GM19238 (cell line): ENCODE measurements at regions not wholly inside any gene's neighbourhood (a gene's known extent, or its start where the extent isn't known, plus 50 kb on each side); places are given as distances from the start of the nearest gene placed in this dataset.

Experiments used
- DNase-seq: peaks from one replicate; pipeline ENCODE4 v3.0.0; 2011; ENCODE audit warnings: low spot score; ENCODE audit not compliant: insufficient read length

DNA sequence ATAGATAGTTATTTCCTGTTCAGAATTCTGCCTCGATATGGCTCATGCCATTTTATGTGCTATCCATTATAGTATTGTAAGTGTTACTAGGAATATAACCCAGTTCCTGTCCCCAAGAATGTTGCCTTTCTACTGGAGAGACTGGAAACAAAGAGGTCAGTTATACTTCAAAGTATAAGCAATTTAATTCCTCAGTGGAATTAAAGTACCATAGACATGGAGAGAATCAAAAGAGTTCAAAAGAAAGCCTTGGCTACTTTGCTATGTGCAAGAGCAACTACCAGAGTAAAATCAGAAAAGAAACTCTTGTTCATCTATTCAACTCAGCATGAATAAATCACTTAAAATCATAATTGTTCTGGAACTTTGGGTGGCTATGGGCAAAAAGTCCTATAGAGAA is 173.2 kb upstream of the EEA1 start:
- DNase-seq: no peak

DNA sequence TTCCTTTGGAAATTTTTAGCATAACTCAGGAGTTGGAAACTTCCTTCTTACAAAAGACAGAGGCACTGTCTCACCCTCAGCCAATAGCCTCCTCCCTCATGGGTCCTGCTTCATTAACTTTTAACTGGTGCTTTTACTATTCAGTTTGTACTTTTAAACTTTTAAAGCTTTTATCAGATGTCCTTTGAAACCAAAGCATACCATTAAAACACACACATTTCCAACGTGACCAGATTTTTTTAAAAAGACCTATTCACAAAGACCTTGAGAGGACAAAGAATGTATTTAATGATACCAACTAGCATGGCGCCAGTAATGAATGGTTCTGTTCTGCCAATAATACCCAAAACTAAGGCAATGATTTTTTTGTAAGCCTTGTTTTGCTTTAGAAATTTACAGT is 173.6 kb upstream of the EEA1 start:
- DNase-seq: no peak

DNA sequence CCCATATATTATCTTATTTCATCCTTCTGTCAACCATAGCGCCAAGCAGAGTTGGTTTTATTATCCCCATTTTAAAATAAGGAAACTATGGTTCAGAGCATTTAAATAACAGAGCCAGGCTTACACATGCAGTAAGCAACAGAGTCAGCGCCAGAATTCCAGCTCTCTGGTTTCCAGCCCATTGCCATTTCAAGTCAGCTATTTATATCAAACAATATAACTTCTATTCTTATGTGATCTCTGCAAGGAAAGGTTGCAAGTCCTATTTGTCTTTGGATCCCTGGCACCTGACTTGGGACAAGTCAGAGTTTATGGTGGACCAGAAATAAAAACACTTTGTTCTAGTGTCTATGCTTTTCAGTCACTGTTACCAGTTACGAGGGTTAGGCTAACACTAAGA is 174.1 kb upstream of the EEA1 start:
- DNase-seq: no peak

GRCh38 chr12:93104535-93104934 is 175.4 kb upstream of the EEA1 start:
- no peak for DNase-seq

- no peak for DNase-seq
Observed at GRCh38 chr12:93106910-93107309, 177.8 kb upstream of the EEA1 start.

DNA sequence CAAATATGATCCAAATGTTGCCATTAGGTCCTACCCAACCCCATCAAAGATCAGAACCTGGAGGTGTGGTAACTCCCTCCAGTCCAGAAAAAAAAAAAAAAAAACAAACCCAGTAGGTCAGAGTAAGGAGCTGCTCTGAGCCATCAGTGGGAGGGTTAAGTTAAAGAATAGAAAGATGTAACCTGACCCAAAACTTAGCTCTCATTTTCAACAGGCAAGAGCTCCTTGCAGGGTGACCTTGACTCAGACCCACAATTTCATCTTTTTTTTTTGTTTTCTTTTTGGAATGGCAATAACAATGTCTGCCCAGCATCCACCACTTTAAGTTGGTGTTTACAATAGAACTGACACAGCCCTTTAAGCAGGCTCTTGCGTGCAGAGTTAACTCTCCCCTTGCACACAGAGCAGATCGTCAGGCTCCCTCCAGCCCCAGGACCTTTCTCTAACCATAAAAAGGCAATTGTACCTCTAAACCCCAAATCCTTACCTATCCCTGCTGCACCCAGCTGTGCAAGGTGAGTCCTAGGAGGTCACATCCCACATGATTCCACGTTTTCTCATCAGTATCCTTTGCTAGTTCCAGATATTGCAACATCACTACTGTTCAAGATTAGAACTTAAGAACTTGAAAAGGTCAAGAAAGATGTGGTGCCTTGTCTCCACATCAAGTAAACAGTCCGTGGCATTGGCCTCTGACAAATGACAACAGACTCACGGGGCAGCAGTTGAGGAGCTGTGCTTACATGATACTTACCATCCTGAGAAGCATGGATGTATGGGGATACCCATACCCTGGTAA is 178.6 kb upstream of the EEA1 start:
- DNase-seq: no peak

DNA sequence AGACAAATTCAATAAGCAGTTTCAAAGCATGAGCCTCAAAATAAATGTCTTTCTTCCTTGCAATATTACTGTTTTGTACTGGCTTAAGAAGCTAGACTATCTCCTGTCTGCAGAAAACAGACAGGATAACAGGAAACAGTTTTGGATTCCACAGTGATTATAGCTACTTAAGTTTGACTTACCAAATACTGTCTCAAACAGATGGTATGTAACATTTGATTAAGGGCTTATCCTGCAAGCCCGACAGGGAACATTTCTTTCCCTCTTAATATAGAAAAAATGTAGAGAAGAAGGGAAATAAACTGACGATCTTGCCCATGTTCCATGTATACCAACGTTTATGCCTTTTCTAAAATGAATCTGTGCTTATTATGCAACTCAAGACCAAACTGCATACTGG is 179.9 kb upstream of the EEA1 start:
- DNase-seq: no peak

- no peak for DNase-seq
Observed at GRCh38 chr12:93109551-93110203, 180.6 kb upstream of the EEA1 start.

DNA sequence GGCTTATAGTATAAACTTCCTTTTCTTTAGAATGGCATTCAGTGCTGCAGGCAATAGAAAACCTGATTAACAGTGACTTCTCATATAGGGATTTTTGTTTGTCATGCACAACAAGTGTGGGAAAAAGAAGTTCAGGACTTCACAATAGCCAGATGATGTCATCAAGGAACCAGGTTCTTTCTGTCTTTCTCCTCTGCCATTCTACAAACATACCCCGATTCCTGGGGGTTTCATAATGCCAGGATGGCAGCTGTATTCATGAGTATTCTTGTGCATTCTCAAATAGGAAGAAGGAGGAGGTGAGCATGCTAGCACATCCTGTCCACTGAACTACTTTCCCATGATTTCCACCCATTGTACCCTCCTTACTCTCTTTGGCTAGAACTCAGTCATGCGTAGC is 182.7 kb upstream of the EEA1 start:
- no peak for DNase-seq

DNA sequence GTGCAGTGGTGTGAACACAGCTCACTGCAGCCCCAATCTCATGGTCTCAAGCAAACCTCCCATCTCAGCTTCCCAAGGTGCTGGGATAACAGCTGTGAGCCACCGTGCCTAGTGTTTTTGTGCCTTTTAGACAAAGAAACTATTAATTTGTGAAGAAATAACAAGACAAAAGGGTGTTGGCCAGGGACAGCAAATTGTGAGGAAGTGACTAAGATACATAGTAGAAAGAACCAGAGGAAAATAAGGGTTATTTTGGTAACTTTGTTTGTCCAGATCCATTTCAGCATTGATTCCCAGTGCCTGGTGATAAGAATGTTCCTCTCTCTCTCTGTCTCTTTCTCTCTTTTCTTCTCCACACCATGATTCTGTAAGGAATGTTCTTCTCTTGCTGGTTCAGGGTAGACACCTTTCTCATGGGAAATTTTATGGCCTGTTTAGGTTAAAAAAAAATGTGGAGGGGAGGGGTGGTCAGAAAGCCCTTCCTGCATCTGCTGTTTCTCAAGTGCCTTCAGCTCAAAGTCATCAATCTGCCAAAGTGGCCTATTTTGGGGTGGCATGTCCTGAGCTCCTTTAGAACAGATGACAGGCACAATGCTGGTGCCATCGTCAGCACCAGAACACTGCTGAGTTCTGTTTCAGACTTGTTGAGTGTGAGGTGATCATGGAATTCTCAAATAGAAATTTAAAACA is 184.4 kb upstream of the EEA1 start:
- no peak for DNase-seq

DNA sequence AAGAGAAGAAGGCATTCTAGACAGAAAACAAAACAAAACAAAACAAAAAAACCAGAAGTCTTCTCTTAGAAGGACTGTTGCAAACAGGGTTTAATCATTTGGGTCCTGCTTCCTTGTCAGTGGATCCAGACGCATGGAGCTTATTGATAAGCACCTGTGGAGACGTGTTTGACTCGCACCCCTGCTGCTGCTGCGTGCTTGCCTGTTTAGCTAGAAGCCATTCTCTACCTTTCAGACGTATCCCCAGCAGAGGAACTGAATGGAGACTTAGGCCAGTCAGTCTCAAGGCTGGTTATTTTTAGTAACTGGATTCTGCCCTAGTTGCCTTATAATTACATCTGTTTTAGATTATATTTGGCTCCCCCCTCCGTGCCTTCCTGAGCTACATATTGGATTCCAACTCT is 186.1 kb upstream of the EEA1 start:
- DNase-seq: no peak

DNA sequence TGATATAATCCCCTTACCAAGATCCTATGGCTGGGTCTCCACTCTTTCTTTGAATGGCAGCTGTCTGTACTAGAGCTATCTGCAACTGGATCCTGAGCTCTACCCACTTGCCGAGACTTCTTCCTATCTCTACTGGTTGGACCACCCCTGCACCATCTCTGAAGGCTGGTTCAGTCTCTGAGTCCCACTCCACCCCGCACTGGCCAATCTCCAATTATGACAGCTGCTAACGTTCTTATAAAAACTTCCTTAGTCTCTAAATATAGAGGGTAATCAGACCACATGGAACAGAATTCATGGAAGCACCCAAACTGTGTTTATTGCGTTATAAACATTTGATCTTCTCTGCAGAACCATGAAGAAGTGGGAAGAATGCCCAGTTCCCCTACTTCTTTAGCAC is 186.6 kb upstream of the EEA1 start:
- no peak for DNase-seq

- no peak for DNase-seq
Observed at GRCh38 chr12:93116632-93117031, 187.5 kb upstream of the EEA1 start.

GRCh38 chr12:93121729-93122488 is 192.8 kb upstream of the EEA1 start:
- DNase-seq: no peak

DNA sequence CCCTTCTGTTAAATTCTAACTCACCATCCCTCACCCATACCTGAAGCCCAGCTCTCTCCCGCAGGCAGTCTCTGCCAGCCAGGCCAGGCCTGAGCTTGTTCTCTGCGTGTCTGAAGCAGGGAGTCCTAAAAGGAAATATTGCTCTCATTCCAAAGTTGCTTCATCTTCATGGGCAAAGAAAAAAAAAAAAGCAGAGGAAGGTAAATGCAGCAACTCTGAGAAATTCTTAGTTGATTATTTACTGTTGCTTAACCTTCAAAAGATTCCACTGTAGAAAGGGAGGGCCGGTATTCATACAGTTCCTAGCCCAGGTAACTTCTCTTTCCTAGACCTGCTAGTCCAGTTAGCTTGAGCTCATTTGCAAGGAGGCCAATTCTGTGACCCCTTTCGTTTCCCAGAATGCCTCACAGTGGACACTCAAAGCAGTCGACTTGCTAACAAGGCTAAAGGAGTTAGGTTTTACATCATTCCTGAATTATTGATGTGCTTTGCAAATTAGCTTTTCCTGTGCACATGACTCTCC is 193.5 kb upstream of the EEA1 start:
- no peak for DNase-seq

GRCh38 chr12:93125126-93125525 is 196.0 kb upstream of the EEA1 start:
- no peak for DNase-seq

- no peak for DNase-seq
Observed at GRCh38 chr12:93126069-93126474, 197.0 kb upstream of the EEA1 start.

- no peak for DNase-seq
Observed at GRCh38 chr12:93127107-93127560, 198.0 kb upstream of the EEA1 start.

DNA sequence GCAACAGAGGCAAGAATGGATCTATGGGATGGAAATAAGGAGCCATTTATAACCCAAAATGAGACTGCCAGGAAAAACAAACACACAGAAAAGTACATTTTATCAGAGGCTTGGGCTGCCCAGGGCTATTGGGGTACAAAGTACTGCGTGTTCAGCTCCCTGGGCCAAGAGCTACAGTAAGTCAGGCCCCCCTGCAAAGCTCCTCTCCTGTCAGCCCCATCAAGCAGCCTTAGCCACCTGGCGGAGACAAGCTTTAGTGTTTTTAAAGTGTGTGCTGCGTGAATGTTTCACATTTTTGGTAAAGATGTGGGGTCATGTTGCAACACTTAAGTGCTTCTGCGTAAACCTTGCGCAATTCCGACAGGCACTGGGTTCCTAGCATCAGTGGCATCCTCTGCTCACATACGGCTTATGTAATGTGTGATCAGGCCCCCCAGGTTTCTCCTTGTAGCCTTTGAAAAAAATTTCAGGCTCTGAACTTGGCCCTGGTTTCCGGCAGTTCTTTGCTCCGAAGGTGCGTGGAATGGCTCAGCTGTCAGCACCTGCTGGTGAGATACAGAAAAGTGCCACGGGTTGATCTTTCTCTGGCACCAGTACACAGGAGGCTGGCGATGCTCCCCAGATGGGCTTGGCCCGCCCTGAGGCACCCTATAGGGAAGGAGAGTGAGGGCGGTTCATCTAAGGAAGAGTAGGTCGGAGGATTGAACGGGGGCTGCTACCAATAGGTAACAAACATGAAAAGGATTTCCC is 198.7 kb upstream of the EEA1 start:
- DNase-seq: no peak

- no peak for DNase-seq
Observed at GRCh38 chr12:93128332-93128707, 199.2 kb upstream of the EEA1 start.
